ENCODE measurements at regions not wholly inside any gene's neighbourhood (a gene's known extent, or its start where the extent isn't known, plus 50 kb on each side); places are given as distances from the start of the nearest gene placed in this dataset.

DNA sequence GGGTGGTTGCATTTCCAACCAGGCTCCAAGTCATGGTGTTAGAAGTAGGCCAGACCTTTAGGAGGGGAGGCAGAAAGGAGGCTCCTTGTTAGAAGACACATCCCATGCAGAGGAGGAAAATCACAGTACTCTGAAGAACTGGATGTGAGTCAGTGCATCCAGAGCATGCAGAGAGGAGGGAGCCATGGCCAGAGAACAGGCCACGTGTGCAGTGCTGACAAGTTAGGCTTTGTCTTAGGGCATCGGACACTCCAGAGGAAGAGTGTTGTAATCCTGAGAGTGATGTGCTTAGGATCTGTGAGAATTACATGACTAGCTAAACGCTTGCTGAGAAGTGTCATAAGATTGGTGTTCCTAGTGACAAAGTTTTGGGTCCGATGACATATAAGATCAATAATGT is 456.5 kb upstream of the THRB start:
- TF ChIP-seq GATA2 (IDR thresholded peaks at IDR 0.05; ENCODE audit: low read depth, low read length) (no peak), GATA3 (IDR thresholded peaks at IDR 0.05; ENCODE audit: low read depth, low read length) (no peak)
